H1 (cell line): ENCODE measurements at regions not wholly inside any gene's neighbourhood (a gene's known extent, or its start where the extent isn't known, plus 50 kb on each side); places are given as distances from the start of the nearest gene placed in this dataset.

ENCODE experiments used
- BCL11A ChIP-seq, 2 experiments: IDR thresholded peaks; one replicate each; pipeline ENCODE4 v1.6.1; 2011; ENCODE audit warnings: low read depth in 2 of 2, low read length in 2 of 2, mild to moderate bottlenecking in 2 of 2
- CHD7 ChIP-seq: fragments of 300-600 bp; sonication (generic); IDR thresholded peaks from 2 replicates; pipeline ENCODE4 v1.7.1; 2012; ENCODE audit warnings: low read length, moderate library complexity, mild to moderate bottlenecking, inconsistent platforms; ENCODE audit not compliant: insufficient replicate concordance
- EGR1 ChIP-seq: IDR thresholded peaks from 2 replicates; pipeline ENCODE4 v1.6.1; 2011; ENCODE audit warnings: low read depth, low read length, borderline replicate concordance
- FOSL1 ChIP-seq: IDR thresholded peaks from 2 replicates; pipeline ENCODE4 v1.6.1; 2011; ENCODE audit warnings: mild to moderate bottlenecking, low read depth, low read length, moderate library complexity; ENCODE audit not compliant: insufficient read depth
- GABPA ChIP-seq: IDR thresholded peaks from 2 replicates; pipeline ENCODE4 v1.6.1; 2011; ENCODE audit warnings: mild to moderate bottlenecking, low read length, moderate library complexity, borderline replicate concordance; ENCODE audit not compliant: insufficient read depth
- JUN ChIP-seq: IDR thresholded peaks from 2 replicates; pipeline ENCODE4 v1.6.1; 2011; ENCODE audit warnings: low read depth, mild to moderate bottlenecking, improper control_type of control experiment, low read length
- KDM4A ChIP-seq: IDR thresholded peaks from one replicate; pipeline ENCODE4 v1.7.1; 2012; ENCODE audit warnings: low read depth, mild to moderate bottlenecking, moderate library complexity, low read length, inconsistent platforms; ENCODE audit not compliant: severe bottlenecking
- MAFK ChIP-seq: IDR thresholded peaks from 2 replicates; pipeline ENCODE4 v1.6.1; 2012; ENCODE audit warnings: low read depth, mild to moderate bottlenecking, improper control_type of control experiment, low read length
- RBBP5 ChIP-seq: IDR thresholded peaks from 2 replicates; pipeline ENCODE4 v1.7.1; 2012; ENCODE audit warnings: low read depth, mild to moderate bottlenecking, inconsistent platforms, low read length, moderate library complexity, borderline replicate concordance
- SIX5 ChIP-seq: IDR thresholded peaks from 2 replicates; pipeline ENCODE4 v1.6.1; 2011; ENCODE audit warnings: mild to moderate bottlenecking, low read depth, low read length
- SP4 ChIP-seq: IDR thresholded peaks from 2 replicates; pipeline ENCODE4 v1.6.1; 2012; ENCODE audit warnings: low read length, inconsistent platforms
- TCF12 ChIP-seq: IDR thresholded peaks from 2 replicates; pipeline ENCODE4 v1.6.1; 2011; ENCODE audit warnings: low read depth, mild to moderate bottlenecking, low read length
- TEAD4 ChIP-seq: IDR thresholded peaks from 2 replicates; pipeline ENCODE4 v1.6.1; 2012; ENCODE audit warnings: low read depth, low read length, inconsistent platforms, mixed read lengths
- YY1 ChIP-seq: IDR thresholded peaks from 2 replicates; pipeline ENCODE4 v1.6.1; 2011; ENCODE audit warnings: low read depth, mild to moderate bottlenecking, low read length

GRCh38 chr14:47949006-47949405, 273.6 kb upstream of the MDGA2 start (continued):
- TF ChIP-seq CHD7 (no peak), MAFK (no peak), SP4 (no peak), SIX5 (no peak), EGR1 (no peak), BCL11A (IDR thresholded peaks at IDR 0.05; ENCODE audit: low read depth in 2 of 2, low read length in 2 of 2) (no peak), GABPA (no peak), RBBP5 (no peak), JUN (no peak), TEAD4 (no peak), KDM4A (no peak), YY1 (no peak), TCF12 (no peak), FOSL1 (no peak)
